ENCODE measurements at regions not wholly inside any gene's neighbourhood (a gene's known extent, or its start where the extent isn't known, plus 50 kb on each side); places are given as distances from the start of the nearest gene placed in this dataset.

GRCh38 chr11:122383186-122383585, 267.2 kb upstream of the BLID start:
- Histone ChIP-seq H3K4ac (ENCODE audit: low read depth, low read length) (no peak overlapping the region), H4K8ac (ENCODE audit: low read depth in 2 of 2, low read length in 2 of 2) (no peak overlapping the region), H2AK5ac (ENCODE audit: low read depth, low read length) (no peak overlapping the region), H2AK9ac (replicated peaks; ENCODE audit: low read depth, low read length, poor library complexity) (no peak overlapping the region), H2BK20ac (ENCODE audit: low read depth, low read length) (no peak overlapping the region), H3K14ac (replicated peaks; ENCODE audit: low read depth, low read length) (no peak overlapping the region), H3K18ac (ENCODE audit: low read depth, low read length) (no peak overlapping the region), H3K9me3 (ENCODE audit: control insufficient read depth, insufficient read depth, low read length) (no peaks in the 10 kb centered on the region; the same call in 1 of the 2 replicates), H2BK5ac (ENCODE audit: low read depth, low read length, poor library complexity, severe bottlenecking) (no peak overlapping the region), H3K27ac (ENCODE audit: insufficient read depth, low read length) (no peak overlapping the region), H2BK120ac (ENCODE audit: low read depth, low read length) (no peak overlapping the region), H2AFZ (replicated peaks; ENCODE audit: low read length, poor library complexity) (no peak overlapping the region), H2BK15ac (ENCODE audit: low read depth, low read length) (no peak overlapping the region), H3K79me1 (ENCODE audit: low read depth in 1 of 2, low read length in 2 of 2) (no peaks in the 10 kb centered on the region), H3K4me3 (ENCODE audit: insufficient read depth, low read depth, low read length) (no peak overlapping the region), H4K5ac (ENCODE audit: low read depth, low read length) (no peak overlapping the region), H3K36me3 (ENCODE audit: control insufficient read depth, insufficient read depth, low read length) (no peaks in the 10 kb centered on the region), H3K27me3 (ENCODE audit: control insufficient read depth, insufficient read depth, low read length) (no peaks in the 10 kb centered on the region; the same call in 1 of the 2 replicates), H3K9ac (ENCODE audit: low read depth, low read length) (no peak overlapping the region), H4K20me1 (ENCODE audit: insufficient read depth, low read length) (no peaks in the 10 kb centered on the region), H3K23ac (ENCODE audit: low read depth, low read length) (no peak overlapping the region), H3K4me2 (ENCODE audit: low read depth, low read length) (no peak overlapping the region), H3K9me1 (ENCODE audit: insufficient read depth, low read length) (no peaks in the 10 kb centered on the region), H4K91ac (ENCODE audit: insufficient read depth, low read depth, low read length) (no peak overlapping the region), H3K56ac (ENCODE audit: extremely low read depth, insufficient read depth, low read length) (no peak overlapping the region), H3K4me1 (ENCODE audit: control insufficient read depth, insufficient read depth, low read length) (no peaks in the 10 kb centered on the region)
- ChIA-PET POLR2A (ENCODE audit: unreplicated experiment) (no interaction called here), CTCF (interaction anchor here (1.0 kb wide), 1 partner anchor 57 kb away, joined by 3 read pairs; no protein-coding TSS in a partner anchor)
- ATAC-seq (ENCODE audit: low read depth) (no peak), DNase-seq (no peak)
- TF ChIP-seq CHD1 (IDR thresholded peaks at IDR 0.05; ENCODE audit: low read depth, low read length) (no peak), CTCF (conservative IDR thresholded peaks at IDR 0.05; ENCODE audit: low read depth, low read length) (no peak), MAZ (IDR thresholded peaks at IDR 0.05; ENCODE audit: borderline replicate concordance, low read depth, low read length) (no peak), USF2 (IDR thresholded peaks at IDR 0.05; ENCODE audit: low read depth, low read length) (no peak), BHLHE40 (IDR thresholded peaks at IDR 0.05; ENCODE audit: low read depth, low read length) (no peak), RCOR1 (IDR thresholded peaks at IDR 0.05; ENCODE audit: insufficient replicate concordance, low read length) (no peak), MAFK (IDR thresholded peaks at IDR 0.05; ENCODE audit: low read depth, low read length) (no peak), SMC3 (IDR thresholded peaks at IDR 0.05; ENCODE audit: low read depth, low read length) (no peak), MXI1 (IDR thresholded peaks at IDR 0.05; ENCODE audit: borderline replicate concordance, low read depth, low read length) (no peak), RFX5 (IDR thresholded peaks at IDR 0.05; ENCODE audit: low read depth, low read length) (no peak)
- WGBS, 2 experiments (ENCODE audit: extremely low coverage in 2 of 2, insufficient read length in 1 of 2), result no CpG with 5 or more reads among the region's 1 CpG
- intact Hi-C loops (cut with micrococcal nuclease), result no loop called here
- in situ Hi-C loops (cut with MboI; ENCODE audit: low sequenced_read_pairs), result no loop called here
- BruUV-seq (replicated peaks), result no TSS peak
- dilution Hi-C loops (cut with HindIII; ENCODE audit: low sequenced_read_pairs, unreplicated experiment), result no loop called here
